Fibroblast of peridontal ligament (primary cell): ENCODE measurements at regions not wholly inside any gene's neighbourhood (a gene's known extent, or its start where the extent isn't known, plus 50 kb on each side); places are given as distances from the start of the nearest gene placed in this dataset.
"Not testable (repeated sequence)": the region's sequence is repeated elsewhere in the genome, so short reads cannot be mapped to it uniquely, and the experiment has no call there.

Experiments used
- DNase-seq: peaks from one replicate; pipeline ENCODE4 v3.0.0-alpha.2; 2010; ENCODE audit errors: extremely low read depth

- DNase-seq = no peak
Measured at GRCh38 chr6:40887079-40887791, 151.8 kb downstream of the UNC5CL start.

- DNase-seq = no peak
Measured at GRCh38 chr6:40885139-40885774, 153.8 kb downstream of the UNC5CL start.

GRCh38 chr6:40882323-40882997 is 156.6 kb downstream of the UNC5CL start:
- no peak for DNase-seq

GRCh38 chr6:40881501-40881900 is 157.5 kb downstream of the UNC5CL start:
- DNase-seq = no peak

GRCh38 chr6:40880906-40881305 is 158.1 kb downstream of the UNC5CL start:
- DNase-seq = no peak

GRCh38 chr6:40879169-40879568 is 159.9 kb downstream of the UNC5CL start:
- DNase-seq = no peak

- DNase-seq = no peak
Measured at GRCh38 chr6:40877362-40877761, 161.7 kb downstream of the UNC5CL start.

- DNase-seq = no peak
Measured at GRCh38 chr6:40876336-40876735, 162.7 kb downstream of the UNC5CL start.

GRCh38 chr6:40874495-40874894 is 164.5 kb downstream of the UNC5CL start:
- DNase-seq = no peak

GRCh38 chr6:40871424-40871823 is 167.6 kb downstream of the UNC5CL start:
- no peak for DNase-seq

- not testable (repeated sequence) for DNase-seq
Measured at GRCh38 chr6:40868089-40868865, 170.7 kb downstream of the UNC5CL start.

- DNase-seq = not testable (repeated sequence)
Measured at GRCh38 chr6:40867527-40867926, 171.5 kb downstream of the UNC5CL start.

- DNase-seq = not testable (repeated sequence)
Measured at GRCh38 chr6:40865259-40865658, 173.8 kb downstream of the UNC5CL start.

- no peak for DNase-seq
Measured at GRCh38 chr6:40860443-40860842, 178.6 kb downstream of the UNC5CL start.

- DNase-seq = no peak
Measured at GRCh38 chr6:40856271-40856670, 182.8 kb downstream of the UNC5CL start.

- no peak for DNase-seq
Measured at GRCh38 chr6:40855168-40855880, 183.7 kb downstream of the UNC5CL start.

GRCh38 chr6:40854592-40854991 is 184.4 kb downstream of the UNC5CL start:
- no peak for DNase-seq

GRCh38 chr6:40852779-40853373 is 186.1 kb downstream of the UNC5CL start:
- DNase-seq = no peak

GRCh38 chr6:40849546-40849945 is 189.5 kb downstream of the UNC5CL start:
- no peak for DNase-seq

GRCh38 chr6:40848868-40849514 is 190.0 kb downstream of the UNC5CL start:
- DNase-seq = no peak

GRCh38 chr6:40848038-40848437 is 191.0 kb downstream of the UNC5CL start:
- no peak for DNase-seq
